Midbrain (tissue), 1 donor: ENCODE measurements at regions not wholly inside any gene's neighbourhood (a gene's known extent, or its start where the extent isn't known, plus 50 kb on each side); places are given as distances from the start of the nearest gene placed in this dataset.
"Not testable (repeated sequence)": the region's sequence is repeated elsewhere in the genome, so short reads cannot be mapped to it uniquely, and the experiment has no call there.

Experiments used
- DNase-seq: peaks from one replicate; lab custom pipeline; 2025; lab: John Stamatoyannopoulos, UW

DNA sequence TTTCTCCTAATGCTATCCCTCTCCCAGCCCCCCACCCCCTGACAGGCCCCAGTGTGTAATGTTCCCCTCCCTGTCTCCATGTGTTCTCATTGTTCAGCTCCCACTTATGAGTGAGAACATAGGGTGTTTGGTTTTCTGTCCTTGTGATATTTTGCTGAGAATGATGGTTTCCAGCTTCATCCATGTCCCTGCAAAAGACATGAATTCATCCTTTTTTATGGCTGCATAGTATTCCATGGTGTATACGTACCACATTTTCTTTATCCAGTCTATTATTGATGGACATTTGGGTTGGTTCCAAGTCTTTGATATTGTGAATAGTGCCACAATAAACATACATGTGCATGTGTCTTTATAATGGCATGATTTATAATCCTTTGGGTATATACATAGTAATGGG lies 704.2 kb downstream of the PLCL1 start:
- DNase-seq: not testable (repeated sequence)

DNA sequence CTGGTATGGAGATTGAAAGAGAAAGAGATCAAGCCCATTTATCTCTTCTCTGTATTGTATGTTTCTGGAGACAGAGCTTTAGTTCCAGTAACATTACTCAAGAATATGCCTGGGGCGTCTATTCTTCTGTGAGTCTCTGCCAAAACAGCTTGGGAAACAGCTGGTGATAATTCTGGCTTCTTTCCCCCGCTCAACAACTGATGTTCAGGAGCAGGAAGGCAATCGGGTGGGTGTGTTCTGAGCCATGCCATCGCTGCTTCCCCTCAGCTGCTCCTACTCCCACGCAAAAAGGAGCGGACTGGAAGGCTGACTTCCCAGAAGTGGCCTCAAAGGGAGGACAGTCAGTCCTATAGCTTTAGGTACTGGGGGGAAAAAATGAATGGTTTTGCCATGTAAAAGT lies 695.1 kb downstream of the PLCL1 start:
- DNase-seq: no peak

DNA sequence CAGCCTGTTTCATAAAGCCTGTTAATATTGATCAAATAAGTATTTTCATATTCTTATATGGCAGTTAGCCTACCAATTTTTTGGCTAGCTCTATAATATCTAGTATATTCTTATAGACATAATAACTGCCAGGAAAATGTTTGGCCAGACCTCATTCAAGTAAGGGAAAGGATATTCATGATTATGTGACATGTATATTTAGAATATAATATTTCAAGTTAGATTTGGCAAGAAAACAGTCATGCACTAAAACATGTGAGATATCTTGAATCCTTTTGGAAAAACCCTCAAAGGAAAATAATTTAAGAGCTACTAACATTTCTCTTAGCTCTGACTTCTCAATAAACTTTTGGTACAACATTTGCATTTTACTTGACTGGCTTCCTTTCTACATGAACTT lies 694.1 kb downstream of the PLCL1 start:
- DNase-seq: no peak

DNA sequence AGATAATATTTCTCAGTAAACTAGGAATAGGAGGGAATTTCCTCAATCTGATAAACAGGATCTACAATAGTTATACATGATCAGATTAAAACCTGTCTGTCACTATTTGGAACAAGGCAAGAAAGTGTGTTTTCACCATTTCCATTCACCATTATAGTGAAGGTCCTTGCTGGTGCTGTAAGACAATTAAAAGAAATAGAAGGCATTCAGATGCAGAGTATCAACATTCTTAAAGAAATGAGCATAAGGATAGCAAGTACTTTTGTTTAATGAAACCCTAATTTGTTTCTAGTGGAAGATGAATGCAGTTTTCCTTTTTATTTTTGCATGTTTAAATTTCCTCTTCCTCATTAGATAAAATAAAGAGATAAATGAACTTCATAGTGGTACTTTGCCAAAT lies 693.7 kb downstream of the PLCL1 start:
- DNase-seq: no peak

DNA sequence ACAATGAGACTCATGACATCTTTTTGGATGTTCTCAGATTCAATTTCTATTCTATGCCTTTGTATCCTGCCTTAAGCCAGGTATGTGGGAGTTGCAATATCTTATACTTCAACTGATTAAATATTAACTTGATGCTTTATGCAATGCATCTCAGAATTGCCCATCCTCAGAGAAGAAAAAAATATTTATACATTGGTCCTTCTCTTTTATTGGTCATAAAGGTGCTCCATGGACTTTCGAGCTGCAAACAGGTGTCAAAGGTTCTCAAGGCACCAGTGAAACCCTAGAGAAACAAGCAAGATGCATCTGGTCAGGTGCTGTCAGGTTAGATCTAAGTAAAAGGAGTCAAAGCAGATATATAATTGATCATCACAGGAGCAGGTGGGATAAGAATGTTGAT lies 690.5 kb downstream of the PLCL1 start:
- no peak for DNase-seq

DNA sequence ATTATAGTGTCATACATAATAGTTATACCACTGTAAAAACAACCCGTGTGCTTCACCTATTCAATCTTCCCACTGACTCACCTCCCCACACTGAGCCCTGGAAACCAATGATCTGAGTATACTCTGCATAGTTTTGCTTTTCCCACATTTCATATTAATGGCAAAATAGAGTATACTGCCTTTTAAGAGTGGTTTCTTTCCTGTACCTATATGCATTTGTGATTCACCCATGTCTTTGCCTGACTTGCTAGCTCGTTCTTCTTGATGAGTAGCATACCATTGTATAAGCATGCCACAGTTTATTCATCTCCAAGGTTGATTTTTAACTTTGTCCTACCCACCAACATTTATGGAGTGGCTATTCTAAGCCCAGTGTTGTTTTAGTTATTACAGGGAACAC lies 686.4 kb downstream of the PLCL1 start:
- no peak for DNase-seq

DNA sequence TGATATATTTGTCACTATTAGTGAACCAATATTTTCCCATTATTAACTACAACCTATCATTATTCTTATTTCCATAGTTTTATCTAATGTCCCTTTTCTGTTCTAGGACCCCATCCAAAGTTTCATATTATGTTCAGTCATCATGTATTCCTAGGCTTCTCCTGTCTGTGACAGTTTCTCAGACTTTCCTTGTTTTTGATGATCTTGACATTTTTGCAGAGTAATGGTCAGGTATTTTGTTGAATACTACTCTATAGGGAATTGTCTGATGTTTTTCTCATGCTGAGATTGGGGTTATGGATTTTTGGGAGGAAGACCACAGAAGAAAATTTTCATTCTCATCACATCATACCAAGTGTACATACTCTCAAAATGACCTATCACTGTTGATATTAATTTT lies 684.6 kb downstream of the PLCL1 start:
- DNase-seq: no peak

DNA sequence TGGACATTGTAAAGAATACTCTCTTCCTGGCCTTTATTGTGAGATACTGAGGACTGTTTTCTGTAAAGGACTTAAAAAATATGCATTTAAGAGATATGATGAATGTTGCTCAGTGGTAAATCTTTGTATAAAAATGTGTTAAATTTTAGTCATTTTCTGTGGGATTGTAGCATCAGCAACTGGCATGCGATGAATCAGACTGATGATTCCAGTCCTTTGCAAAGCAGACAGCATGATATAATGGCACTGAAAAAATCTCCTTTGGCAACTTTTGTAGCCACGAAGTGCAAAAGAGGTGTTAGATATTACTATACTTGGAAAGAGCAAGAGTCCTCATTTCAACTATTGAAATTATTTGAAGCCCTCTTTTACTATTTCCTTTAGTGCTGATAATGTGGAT lies 678.7 kb downstream of the PLCL1 start:
- no peak for DNase-seq

DNA sequence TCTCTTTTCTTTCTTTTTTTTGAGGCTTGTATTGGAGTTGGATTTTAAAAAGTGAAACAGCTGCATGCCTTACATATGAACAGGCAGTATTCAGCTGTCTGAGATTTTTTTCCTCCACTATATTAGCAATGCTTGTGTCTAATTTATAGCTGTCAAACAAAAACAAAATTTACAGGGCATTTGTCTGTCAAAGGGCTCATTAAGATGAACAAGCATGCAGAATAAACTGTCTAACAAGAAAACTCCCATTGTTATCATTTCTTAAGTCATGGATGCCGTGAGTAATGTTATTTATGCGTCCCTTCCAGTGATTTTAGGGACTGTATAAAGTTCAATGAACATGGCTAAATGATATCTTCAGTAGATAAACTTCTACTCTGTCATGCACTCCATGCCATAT lies 674.7 kb downstream of the PLCL1 start:
- DNase-seq: no peak

DNA sequence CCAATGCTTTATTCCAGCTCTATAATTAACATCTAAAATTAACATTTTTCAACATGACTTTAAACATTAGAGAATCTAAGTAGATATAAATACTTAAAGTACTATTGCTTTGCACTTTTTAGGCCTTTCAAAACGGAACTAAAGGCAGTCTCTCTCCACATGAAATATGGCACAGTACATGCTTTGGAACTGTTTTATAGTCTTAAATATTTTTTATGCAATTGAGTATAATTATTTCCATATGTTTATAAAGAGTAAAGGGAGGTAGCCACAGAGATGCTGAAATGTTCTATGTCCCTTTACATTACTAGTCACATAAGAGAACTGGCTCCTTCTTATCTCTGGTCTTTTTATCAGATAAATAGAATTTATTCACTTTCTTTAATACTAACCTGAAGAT lies 674.0 kb downstream of the PLCL1 start:
- DNase-seq: no peak

DNA sequence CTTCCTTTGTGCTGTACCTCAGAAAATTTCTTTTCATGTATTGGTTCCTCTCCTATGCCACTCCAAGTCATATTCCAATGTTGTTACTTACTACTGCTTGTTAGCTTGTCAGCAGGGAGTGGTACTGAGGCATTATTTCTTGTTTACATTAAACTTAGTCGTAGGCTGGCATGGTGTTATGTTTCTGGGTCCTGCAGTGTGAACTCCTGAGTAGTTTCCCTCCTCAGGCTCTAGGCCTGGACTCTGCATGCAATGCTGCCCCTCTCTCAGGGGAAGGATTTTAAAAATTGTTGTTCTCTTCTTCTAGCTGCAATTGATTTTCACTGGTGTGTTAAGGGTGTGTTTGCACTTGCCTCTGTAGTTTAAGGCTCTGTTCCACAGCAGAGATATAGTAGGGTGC lies 671.6 kb downstream of the PLCL1 start:
- no peak for DNase-seq

DNA sequence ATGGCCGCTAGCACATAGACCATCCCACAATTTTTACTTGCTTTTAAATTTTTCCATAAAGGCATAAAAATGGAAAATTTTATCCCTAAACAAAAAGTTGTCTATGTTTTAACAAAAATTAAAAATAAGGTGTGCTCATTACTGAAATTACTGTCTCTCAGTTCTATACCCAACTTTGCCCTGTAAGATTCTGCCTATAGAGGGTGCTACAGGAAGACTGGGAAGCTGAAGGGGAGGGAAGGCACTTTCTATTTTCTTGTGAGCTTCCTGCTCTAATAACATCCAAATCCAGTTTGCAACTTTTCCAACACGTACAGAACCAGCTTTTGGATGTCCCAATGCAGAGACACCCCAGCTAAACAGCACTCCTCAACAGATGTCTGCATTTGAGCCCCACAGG lies 666.9 kb downstream of the PLCL1 start:
- DNase-seq: no peak

DNA sequence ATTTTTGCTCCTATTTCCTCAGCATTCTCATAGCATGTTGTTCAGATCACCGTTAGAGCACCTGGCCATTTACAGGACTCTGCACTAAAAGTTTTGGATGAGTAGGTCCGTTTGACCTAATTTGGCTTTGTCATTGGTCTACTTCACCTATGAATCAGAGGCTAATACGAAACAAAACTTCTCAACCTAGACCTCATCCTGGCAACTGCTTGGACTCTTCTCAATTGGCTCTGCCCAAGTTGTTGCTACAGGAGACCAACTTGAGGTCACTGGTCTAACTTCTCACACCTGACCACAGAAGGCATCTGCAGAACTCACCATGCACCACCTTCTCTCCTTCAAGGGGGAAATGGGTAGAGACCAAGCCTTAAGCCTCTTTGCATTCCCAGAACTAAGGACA lies 663.7 kb downstream of the PLCL1 start:
- no peak for DNase-seq

DNA sequence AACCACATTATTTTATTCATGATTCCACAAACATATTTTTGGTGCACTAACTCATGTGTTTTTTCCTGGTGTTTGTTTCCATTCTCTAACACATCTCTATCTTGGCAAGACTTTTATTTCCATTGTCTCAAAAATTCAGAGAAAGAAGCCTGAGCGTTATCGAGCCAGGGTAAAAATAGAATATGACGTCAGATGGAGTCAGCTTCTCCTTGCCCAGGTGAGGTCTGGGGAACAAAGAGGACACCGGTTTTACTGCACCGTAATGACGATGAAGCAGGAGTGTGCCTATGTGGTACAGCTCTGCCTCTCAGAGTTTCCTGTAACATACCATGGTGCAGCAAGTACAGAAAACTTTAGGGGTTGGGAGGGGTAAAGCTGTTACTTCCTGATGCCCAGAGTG lies 661.6 kb downstream of the PLCL1 start:
- no peak for DNase-seq

DNA sequence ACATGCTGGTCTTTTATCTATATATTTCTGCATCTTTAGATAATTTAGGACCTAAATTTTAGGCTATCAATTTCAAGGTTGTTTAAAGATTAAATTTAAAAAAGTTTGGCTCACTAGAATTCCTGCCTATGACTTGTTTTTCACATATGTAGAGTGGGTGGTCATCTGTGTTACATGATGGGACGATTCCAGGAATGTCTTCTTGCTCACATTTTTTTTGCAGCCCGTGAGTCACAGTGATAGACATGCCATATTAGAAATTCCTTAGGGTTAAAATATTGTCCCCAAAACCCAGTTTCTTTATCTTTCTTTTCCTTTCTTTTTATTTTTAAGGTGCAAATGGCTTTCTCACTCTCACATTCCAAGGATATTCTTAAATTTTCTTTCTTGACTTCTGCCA lies 652.0 kb downstream of the PLCL1 start:
- no peak for DNase-seq

DNA sequence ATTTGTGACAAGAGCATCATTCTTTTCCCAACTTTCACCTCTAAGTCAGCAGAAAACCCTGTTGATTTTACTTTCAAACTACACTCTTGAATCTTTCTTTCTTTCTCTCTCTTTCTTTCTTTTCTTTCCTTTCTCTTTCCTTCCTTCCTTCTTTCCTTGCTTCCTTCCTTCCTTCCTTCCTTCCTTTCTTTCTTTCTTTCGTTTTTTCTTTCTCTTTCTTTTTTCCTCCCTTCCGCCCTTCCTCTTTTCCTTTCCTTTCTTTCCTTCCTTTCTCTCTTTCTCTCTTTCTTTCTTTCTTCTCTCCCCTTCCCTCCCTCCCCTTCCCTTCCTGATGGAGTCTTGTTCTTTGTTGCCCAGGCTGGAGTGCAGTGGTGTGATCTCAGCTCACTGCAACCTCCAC lies 649.5 kb downstream of the PLCL1 start:
- DNase-seq: no peak

DNA sequence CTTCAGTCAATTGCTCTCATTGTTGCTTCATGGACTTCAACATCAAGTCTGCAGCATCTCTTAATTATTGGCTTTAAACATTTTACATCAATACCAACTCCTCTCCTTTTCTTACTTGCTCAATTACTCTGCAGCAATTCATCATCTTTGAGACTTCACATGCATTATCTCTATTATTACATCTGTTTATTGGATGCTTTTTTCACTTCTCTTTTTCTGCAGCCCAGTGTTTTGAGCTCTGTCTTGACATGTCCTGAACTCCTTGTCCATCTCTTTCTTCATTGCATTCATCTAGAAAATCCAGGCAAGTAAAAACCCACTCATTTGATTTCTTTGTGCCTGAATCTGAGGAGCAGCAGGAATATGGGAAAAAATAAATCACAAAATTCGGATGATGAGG lies 647.9 kb downstream of the PLCL1 start:
- no peak for DNase-seq

DNA sequence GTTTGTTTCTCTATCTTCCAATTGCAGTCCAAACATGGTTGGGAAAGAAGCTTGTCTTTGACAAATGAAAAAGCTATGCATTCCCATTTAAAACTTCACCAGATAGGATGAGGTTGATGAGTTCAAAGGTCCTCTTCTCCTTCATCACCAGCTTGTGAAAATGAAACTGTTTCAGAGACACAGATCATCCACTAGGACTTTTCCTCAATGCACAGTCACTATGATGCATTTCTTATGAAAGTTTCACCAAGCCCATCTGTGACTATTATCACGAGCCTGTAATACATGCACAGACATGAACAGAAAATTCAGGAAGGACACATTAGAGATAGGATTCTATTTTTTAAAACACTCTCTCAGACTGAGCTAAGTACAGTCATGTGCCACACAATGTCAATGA lies 644.4 kb downstream of the PLCL1 start:
- no peak for DNase-seq

DNA sequence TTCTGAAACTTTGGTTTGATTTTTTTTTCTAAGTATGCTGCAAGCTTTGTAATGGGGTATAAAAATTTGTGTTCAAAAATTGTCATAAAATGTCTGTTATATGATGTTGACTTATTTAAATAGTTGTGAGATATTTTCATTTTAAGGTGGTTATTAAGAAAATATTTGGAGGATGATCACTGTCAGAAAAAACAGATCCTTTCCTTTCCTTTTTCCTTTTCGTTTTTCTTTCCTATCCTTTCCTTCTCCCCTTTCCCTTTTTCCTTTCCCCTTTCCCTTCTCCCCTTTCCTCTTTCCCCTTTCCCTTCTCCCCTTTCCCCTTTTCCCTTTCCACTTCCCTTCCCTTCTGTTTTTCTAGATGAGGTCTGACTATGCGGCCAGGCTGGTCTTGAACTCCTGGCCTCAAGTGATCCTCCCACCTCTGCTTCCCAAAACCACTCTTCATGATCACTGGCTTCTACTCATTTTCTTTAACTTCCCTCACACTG lies 640.5 kb downstream of the PLCL1 start:
- DNase-seq: no peak

DNA sequence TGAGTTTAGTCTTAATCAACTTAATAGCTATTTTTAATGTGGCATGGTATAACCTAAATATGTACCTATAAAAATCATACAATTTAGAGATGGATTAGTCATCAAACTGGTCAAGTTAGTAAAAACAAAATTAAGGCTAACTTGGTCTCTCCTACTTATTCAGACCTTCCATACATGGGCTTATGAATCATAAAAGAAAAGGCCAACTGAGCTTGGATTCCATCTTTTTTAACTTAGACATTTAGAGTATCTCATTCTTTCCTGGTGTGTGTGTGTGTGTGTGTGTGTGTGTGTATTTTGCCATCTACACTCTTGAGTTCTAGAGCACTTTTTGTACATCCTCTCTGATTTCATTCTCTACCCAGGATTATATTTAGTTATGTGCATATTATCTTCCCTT lies 637.5 kb downstream of the PLCL1 start:
- DNase-seq: no peak

DNA sequence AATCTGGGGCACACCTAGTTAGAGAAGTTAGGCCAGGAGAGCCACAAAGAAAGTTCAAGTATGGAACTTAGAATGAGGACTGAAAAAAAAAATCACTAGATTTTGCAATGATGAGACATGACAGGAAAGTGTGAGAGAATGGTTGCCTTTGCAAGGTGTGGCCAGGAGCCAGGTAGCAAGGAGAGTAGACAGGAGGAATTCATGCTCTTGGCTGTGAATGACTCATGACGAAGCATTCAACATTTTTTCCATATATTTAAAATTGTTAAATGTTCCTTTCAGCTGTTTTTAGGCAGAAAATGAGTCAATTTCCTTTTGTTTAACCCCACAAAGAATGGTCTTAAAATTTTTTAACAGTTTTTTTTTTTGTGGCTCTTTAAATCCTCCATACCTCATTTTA lies 636.9 kb downstream of the PLCL1 start:
- no peak for DNase-seq

DNA sequence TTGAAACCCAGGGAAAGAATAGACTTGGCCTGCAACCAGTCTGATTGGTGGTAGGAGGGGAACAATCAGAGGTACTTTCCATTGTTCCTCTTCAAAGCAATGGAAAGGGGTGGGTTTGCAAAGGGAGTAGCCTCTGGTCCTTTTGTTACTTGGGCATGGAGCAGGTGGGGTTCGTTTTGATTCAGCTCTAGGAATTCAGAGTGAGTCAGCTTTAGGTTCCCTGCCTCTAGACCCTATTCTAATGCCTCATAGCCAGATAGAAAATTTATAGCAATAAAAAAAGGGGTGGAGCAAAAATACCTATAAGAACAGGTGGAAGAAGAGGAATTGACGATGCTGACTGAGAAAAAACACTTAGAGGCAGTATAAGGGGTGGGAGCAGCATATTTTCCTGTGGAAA lies 636.4 kb downstream of the PLCL1 start:
- no peak for DNase-seq

DNA sequence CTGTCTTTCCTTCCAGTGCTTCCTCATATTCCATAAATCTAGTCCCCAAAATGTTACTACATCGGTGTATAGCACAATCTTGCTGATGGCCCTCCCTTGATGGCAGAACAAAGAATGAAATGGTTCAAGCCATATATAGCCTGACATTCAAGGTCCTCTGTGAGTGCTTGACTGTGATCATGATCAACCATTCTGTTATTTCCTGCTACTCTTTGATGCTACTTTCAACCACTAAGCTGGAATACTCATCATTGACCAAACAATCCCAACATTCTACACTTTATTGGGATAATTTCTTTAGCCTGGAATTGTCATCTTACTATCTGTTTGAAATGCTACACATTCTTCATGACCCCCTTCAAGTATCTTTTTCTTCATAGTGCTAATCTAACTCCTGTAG lies 633.9 kb downstream of the PLCL1 start:
- DNase-seq: no peak

DNA sequence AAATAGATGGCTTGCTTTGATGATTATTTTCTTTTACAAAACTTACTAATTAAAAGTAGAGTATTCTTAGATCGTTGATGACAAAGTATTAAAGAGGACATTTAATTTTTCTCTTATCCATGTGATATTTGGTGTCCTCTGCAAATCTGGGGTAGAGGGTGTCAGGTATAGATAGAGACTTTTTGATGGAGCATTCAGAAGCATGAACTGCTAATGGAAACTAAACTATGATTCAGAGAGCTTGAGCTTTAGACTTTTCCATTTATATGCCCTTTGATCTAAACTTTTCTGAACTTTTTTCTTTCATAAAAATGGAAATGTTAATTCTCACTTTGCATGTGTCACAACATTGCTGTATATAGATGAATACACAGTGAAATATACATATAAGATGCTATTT lies 619.7 kb downstream of the PLCL1 start:
- no peak for DNase-seq

DNA sequence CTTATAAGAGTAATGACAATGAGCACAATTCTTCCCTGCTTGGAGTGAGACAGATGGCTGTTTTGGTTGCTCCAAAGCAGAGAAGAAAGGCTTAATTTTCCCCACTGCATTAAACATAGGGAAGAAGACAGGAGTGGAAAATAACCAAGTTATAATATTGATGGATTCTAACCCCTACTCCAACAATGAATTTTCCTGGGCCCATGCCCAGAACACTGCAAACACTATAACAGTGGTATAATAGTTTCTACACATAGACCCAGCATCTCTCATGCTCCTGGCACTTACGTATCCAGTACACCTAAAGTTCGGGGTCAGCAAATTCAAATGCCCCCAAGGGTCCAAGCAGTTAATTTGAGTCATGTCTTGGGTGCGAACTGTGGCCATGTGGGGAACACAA lies 613.4 kb downstream of the PLCL1 start:
- DNase-seq: no peak
